GM23338 (cell line): ENCODE measurements at regions not wholly inside any gene's neighbourhood (a gene's known extent, or its start where the extent isn't known, plus 50 kb on each side); places are given as distances from the start of the nearest gene placed in this dataset.

Experiments used
- ATAC-seq: fragments of 200-7000 bp; cut with Tn5 transposase; 3 replicates; pipeline ENCODE4 v1.9.1; 2020
- DNase-seq: peaks from one replicate; pipeline ENCODE4 v3.0.0-alpha.2; 2015; ENCODE audit warnings: low spot score
- H2AFZ ChIP-seq: fragments of 200-600 bp; sonication (generic); 2 replicates; pipeline ENCODE4 v1.8.0; 2016; ENCODE audit warnings: antibody characterized with exemption, mild to moderate bottlenecking, moderate library complexity
- H3F3A ChIP-seq: fragments of 200-600 bp; sonication (generic); replicated peaks from 2 replicates; pipeline ENCODE4 v1.8.0; 2017; ENCODE audit warnings: antibody characterized with exemption, mixed run types, low read depth
- H3K27ac ChIP-seq: fragments of 200-600 bp; sonication (generic); 2 replicates; pipeline ENCODE4 v1.6.1; 2016; ENCODE audit warnings: low read depth
- H3K27me3 ChIP-seq: fragments of 200-600 bp; sonication (generic); 2 replicates; pipeline ENCODE4 v1.8.0; 2016; ENCODE audit warnings: mild to moderate bottlenecking, mixed run types, moderate library complexity; ENCODE audit not compliant: insufficient read depth
- H3K36me3 ChIP-seq: fragments of 200-600 bp; sonication (generic); 2 replicates; pipeline ENCODE4 v1.8.0; 2016; ENCODE audit warnings: mild to moderate bottlenecking; ENCODE audit not compliant: insufficient read depth
- H3K4me1 ChIP-seq: fragments of 200-600 bp; sonication (generic); 2 replicates; pipeline ENCODE4 v1.8.0; 2016; ENCODE audit warnings: mild to moderate bottlenecking, moderate library complexity; ENCODE audit not compliant: insufficient read depth
- H3K4me2 ChIP-seq: fragments of 200-600 bp; sonication (generic); 2 replicates; pipeline ENCODE4 v1.7.1; 2017; ENCODE audit warnings: mixed run types
- H3K4me3 ChIP-seq: fragments of 200-600 bp; sonication (generic); 2 replicates; pipeline ENCODE4 v1.6.1; 2016; ENCODE audit warnings: mixed run types
- H3K79me2 ChIP-seq: fragments of 200-600 bp; sonication (generic); replicated peaks from 2 replicates; pipeline ENCODE4 v1.8.0; 2017; ENCODE audit warnings: mild to moderate bottlenecking; ENCODE audit not compliant: insufficient read depth
- H3K9me2 ChIP-seq: fragments of 200-600 bp; sonication (generic); 2 replicates; pipeline ENCODE4 v1.8.0; 2017; ENCODE audit not compliant: insufficient read depth
- H4K20me1 ChIP-seq: fragments of 200-600 bp; sonication (generic); replicated peaks from 2 replicates; pipeline ENCODE4 v1.8.0; 2017; ENCODE audit warnings: mild to moderate bottlenecking; ENCODE audit not compliant: insufficient read depth
- H3K27ac Mint-ChIP-seq: 2 replicates; pipeline ENCODE4 v1.8.0; 2020; ENCODE audit warnings: inconsistent platforms, mild to moderate bottlenecking, moderate library complexity, mixed read lengths
- H3K27me3 Mint-ChIP-seq: 3 replicates; pipeline ENCODE4 v1.8.0; 2022; ENCODE audit warnings: low read depth, mild to moderate bottlenecking, moderate library complexity, mixed read lengths, inconsistent platforms; ENCODE audit not compliant: insufficient read depth, poor library complexity
- H3K36me3 Mint-ChIP-seq: 3 replicates; pipeline ENCODE4 v1.8.0; 2021; ENCODE audit warnings: low read depth, mild to moderate bottlenecking, inconsistent platforms, moderate library complexity, mixed read lengths
- H3K4me1 Mint-ChIP-seq: 3 replicates; pipeline ENCODE4 v1.8.0; 2020; ENCODE audit warnings: mild to moderate bottlenecking, inconsistent platforms, mixed read lengths
- H3K4me3 Mint-ChIP-seq: 3 replicates; pipeline ENCODE4 v1.8.0; 2021; ENCODE audit warnings: moderate library complexity, mild to moderate bottlenecking, inconsistent platforms, mixed read lengths
- H3K9me3 Mint-ChIP-seq: 3 replicates; pipeline ENCODE4 v1.8.0; 2020; ENCODE audit warnings: moderate library complexity, mild to moderate bottlenecking, inconsistent platforms, mixed read lengths
- CREB1 ChIP-seq: fragments of 250-450 bp; sonication (Bioruptor Pico); IDR thresholded peaks from 2 replicates; pipeline ENCODE4 v1.5.0; 2020; ENCODE audit warnings: low read depth, mild to moderate bottlenecking, moderate library complexity
- CTCF ChIP-seq, 2 experiments: fragments of 200-600 bp in 1 of 2; sonication (generic) in 1 of 2; conservative IDR thresholded peaks; 2 replicates each; pipeline versions ENCODE4 v1.5.1 to v1.6.1; 2016 to 2017; ENCODE audit warnings: antibody characterized with exemption in 2 of 2, low read depth in 2 of 2, mild to moderate bottlenecking in 2 of 2, moderate library complexity in 1 of 2
- ETS1 ChIP-seq: IDR thresholded peaks from 2 replicates; pipeline ENCODE4 v1.6.1; 2016; ENCODE audit warnings: antibody characterized with exemption
- EZH2phosphoT487 ChIP-seq: fragments of 200-600 bp; sonication (generic); IDR thresholded peaks from one replicate; pipeline ENCODE4 v1.8.1; 2018; ENCODE audit warnings: antibody characterized with exemption; ENCODE audit not compliant: unreplicated experiment
- JUNB ChIP-seq: IDR thresholded peaks from one replicate; pipeline ENCODE4 v1.6.1; 2016; ENCODE audit warnings: antibody characterized with exemption; ENCODE audit not compliant: unreplicated experiment
- NANOG ChIP-seq: IDR thresholded peaks from 2 replicates; pipeline ENCODE4 v1.6.1; 2016; ENCODE audit warnings: antibody characterized with exemption, borderline replicate concordance
- POLR2AphosphoS5 ChIP-seq: IDR thresholded peaks from 2 replicates; pipeline ENCODE4 v1.6.1; 2016; ENCODE audit warnings: antibody characterized with exemption, low read depth
- REST ChIP-seq: IDR thresholded peaks from one replicate; pipeline ENCODE4 v1.6.1; 2018; ENCODE audit warnings: antibody characterized with exemption; ENCODE audit not compliant: unreplicated experiment
- STAT1 ChIP-seq: IDR thresholded peaks from one replicate; pipeline ENCODE4 v1.6.1; 2016; ENCODE audit warnings: antibody characterized with exemption; ENCODE audit not compliant: unreplicated experiment
- ZNF331 ChIP-seq: fragments of 250-450 bp; sonication (Bioruptor Pico); IDR thresholded peaks from 2 replicates; pipeline ENCODE4 v1.5.0; 2020; ENCODE audit warnings: low read depth, mild to moderate bottlenecking, moderate library complexity
- ZNF462 ChIP-seq: fragments of 250-450 bp; sonication (Bioruptor Pico); IDR thresholded peaks from 2 replicates; pipeline ENCODE4 v1.5.0; 2020; ENCODE audit warnings: mild to moderate bottlenecking, moderate library complexity

- TF ChIP-seq ZNF462 (CRISPR knock-in tag) (no peak), NANOG (no peak), CREB1 (CRISPR knock-in tag) (no peak), STAT1 (no peak)
Observed at GRCh38 chr3:101988596-101988995, 139.3 kb downstream of the NFKBIZ start (continued).

GRCh38 chr3:101989578-101990200 lies 140.4 kb downstream of the NFKBIZ start:
- Histone ChIP-seq H2AFZ (peak overlapping the region; percentile 52; the same call in 1 of the 2 replicates), H4K20me1 (no peaks in the 10 kb centered on the region), H3K4me3 (no peak overlapping the region), H3K36me3 (no peaks in the 10 kb centered on the region), H3K27me3 (no peaks in the 10 kb centered on the region), H3K9me2 (no peaks in the 10 kb centered on the region; the same call in 1 of the 2 replicates), H3F3A (no peaks in the 10 kb centered on the region), H3K4me2 (no peak overlapping the region), H3K4me1 (no peaks in the 10 kb centered on the region), H3K79me2 (no peaks in the 10 kb centered on the region), H3K27ac (no peak overlapping the region)
- Mint-ChIP-seq H3K4me3 (no peak overlapping the region), H3K36me3 (no peaks in the 10 kb centered on the region), H3K27me3 (no peaks in the 10 kb centered on the region), H3K27ac (no peak overlapping the region), H3K9me3 (no peaks in the 10 kb centered on the region; the same call in 2 of the 3 replicates), H3K4me1 (no peaks in the 10 kb centered on the region)
- DNase-seq, result no peak
- no peak for ATAC-seq
- TF ChIP-seq JUNB (no peak), ZNF331 (CRISPR knock-in tag) (no peak), CTCF (conservative IDR thresholded peaks at IDR 0.05; ENCODE audit: low read depth in 2 of 2) (no peak), ETS1 (no peak), REST (no peak), STAT1 (no peak), NANOG (no peak), POLR2AphosphoS5 (no peak), EZH2phosphoT487 (no peak)
